ENCODE measurements at regions not wholly inside any gene's neighbourhood (a gene's known extent, or its start where the extent isn't known, plus 50 kb on each side); places are given as distances from the start of the nearest gene placed in this dataset.

- Histone ChIP-seq H2AFZ (ENCODE audit: control insufficient read depth, low read depth, low read length) (no peak overlapping the region), H3K9me3 (replicated peaks; ENCODE audit: control insufficient read depth, insufficient read depth, low read length) (no peaks in the 10 kb centered on the region), H3K27me3 (replicated peaks in 1 of 2; ENCODE audit: control insufficient read depth in 2 of 2, insufficient read depth in 2 of 2, low read length in 1 of 2) (no peaks in the 10 kb centered on the region), H3K9ac (ENCODE audit: control insufficient read depth, insufficient read depth, low read length) (no peak overlapping the region), H3K27ac (ENCODE audit: control insufficient read depth, insufficient read depth) (no peak overlapping the region), H3K4me2 (ENCODE audit: control insufficient read depth, insufficient read depth) (no peak overlapping the region), H3K36me3 (ENCODE audit: control insufficient read depth in 2 of 2, insufficient read depth in 2 of 2, low read length in 1 of 2) (no peaks in the 10 kb centered on the region), H3K79me2 (ENCODE audit: control insufficient read depth, insufficient read depth, low read length) (no peaks in the 10 kb centered on the region), H3K4me3 (no peak overlapping the region), H3K4me1 (ENCODE audit: control insufficient read depth, insufficient read depth, low read length) (no peaks in the 10 kb centered on the region), H4K20me1 (ENCODE audit: control insufficient read depth, insufficient read depth) (no peaks in the 10 kb centered on the region)
- WGBS (ENCODE audit: insufficient coverage, insufficient replicate concordance, low lambda C conversion rate, missing lambda C conversion rate), result 5% methylated on average over 1 of the region's 1 CpG
- FAIRE-seq, result no peak
- ChIA-PET RAD21 (ENCODE audit: unreplicated experiment) (no interaction called here), SMC1A (ENCODE audit: uncharacterized antibody, unreplicated experiment) (no interaction called here), POLR2A (no interaction called here), CTCF (no interaction called here)
- in situ Hi-C loops (cut with MboI) (no loop called here), intact Hi-C loops (cut with micrococcal nuclease; ENCODE audit: unreplicated experiment) (no loop called here)
- BruUV-seq (replicated peaks), result no TSS peak
- TF ChIP-seq NR2C1 (IDR thresholded peaks at IDR 0.05) (no peak), CREM (IDR thresholded peaks at IDR 0.05; ENCODE audit: low read depth) (no peak), ZBED1 (IDR thresholded peaks at IDR 0.05; ENCODE audit: borderline replicate concordance) (no peak), ZBTB33 (IDR thresholded peaks at IDR 0.05) (no peak), BCL3 (IDR thresholded peaks at IDR 0.05; ENCODE audit: borderline replicate concordance, insufficient read depth, low read depth, low read length, poor library complexity, severe bottlenecking) (no peak), E2F8 (IDR thresholded peaks at IDR 0.05; ENCODE audit: low read depth, partially characterized antibody) (no peak), ESRRA (IDR thresholded peaks at IDR 0.05; ENCODE audit: low read length) (no peak), MTA3 (IDR thresholded peaks at IDR 0.05; ENCODE audit: borderline replicate concordance, low read length) (no peak), MYC (IDR thresholded peaks at IDR 0.05; ENCODE audit: insufficient read depth, insufficient read length, insufficient replicate concordance, low read length, severe bottlenecking) (no peak), MLLT1 (IDR thresholded peaks at IDR 0.05) (no peak), ZBTB40 (IDR thresholded peaks at IDR 0.05; ENCODE audit: borderline replicate concordance) (no peak), ATF7 (IDR thresholded peaks at IDR 0.05; ENCODE audit: low read depth) (no peak), GATAD2B (conservative IDR thresholded peaks at IDR 0.05; ENCODE audit: low read depth) (no peak), TBL1XR1 (IDR thresholded peaks at IDR 0.05; ENCODE audit: low read depth, low read length) (no peak)
- no peak for DNase-seq (ENCODE audit: low read depth, low spot score)
- no peak for ATAC-seq
Measured at GRCh38 chr18:55818284-55818683, 230.3 kb upstream of the TCF4 start.
